ENCODE measurements at regions not wholly inside any gene's neighbourhood (a gene's known extent, or its start where the extent isn't known, plus 50 kb on each side); places are given as distances from the start of the nearest gene placed in this dataset.

DNA sequence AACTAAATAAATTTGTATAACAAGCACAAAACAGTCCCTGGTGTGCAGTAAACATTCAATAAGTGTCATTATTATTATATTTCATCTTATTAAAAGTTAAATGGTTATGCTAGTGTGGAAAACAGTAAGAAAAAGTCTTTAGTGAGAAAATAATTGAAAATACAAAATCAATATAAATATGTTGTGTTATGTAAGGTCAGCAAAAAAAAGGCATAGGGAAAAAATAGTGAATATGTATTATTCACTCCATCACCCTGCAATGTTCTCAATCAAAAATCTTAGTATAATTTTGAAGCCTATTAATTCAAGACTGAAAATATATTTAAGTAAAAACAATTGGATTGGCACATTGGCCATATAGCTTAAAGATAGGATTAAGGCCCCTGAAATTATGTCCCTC lies 63.3 kb upstream of the KCNMB2 start:
- TF ChIP-seq, protein P1, sequence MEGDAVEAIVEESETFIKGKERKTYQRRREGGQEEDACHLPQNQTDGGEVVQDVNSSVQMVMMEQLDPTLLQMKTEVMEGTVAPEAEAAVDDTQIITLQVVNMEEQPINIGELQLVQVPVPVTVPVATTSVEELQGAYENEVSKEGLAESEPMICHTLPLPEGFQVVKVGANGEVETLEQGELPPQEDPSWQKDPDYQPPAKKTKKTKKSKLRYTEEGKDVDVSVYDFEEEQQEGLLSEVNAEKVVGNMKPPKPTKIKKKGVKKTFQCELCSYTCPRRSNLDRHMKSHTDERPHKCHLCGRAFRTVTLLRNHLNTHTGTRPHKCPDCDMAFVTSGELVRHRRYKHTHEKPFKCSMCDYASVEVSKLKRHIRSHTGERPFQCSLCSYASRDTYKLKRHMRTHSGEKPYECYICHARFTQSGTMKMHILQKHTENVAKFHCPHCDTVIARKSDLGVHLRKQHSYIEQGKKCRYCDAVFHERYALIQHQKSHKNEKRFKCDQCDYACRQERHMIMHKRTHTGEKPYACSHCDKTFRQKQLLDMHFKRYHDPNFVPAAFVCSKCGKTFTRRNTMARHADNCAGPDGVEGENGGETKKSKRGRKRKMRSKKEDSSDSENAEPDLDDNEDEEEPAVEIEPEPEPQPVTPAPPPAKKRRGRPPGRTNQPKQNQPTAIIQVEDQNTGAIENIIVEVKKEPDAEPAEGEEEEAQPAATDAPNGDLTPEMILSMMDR (IDR thresholded peaks at IDR 0.05; ENCODE audit: low read depth, low read length) = no peak
- TF ChIP-seq POLR2A (IDR thresholded peaks at IDR 0.05; ENCODE audit: extremely low read depth, insufficient read length) = no peak
- TF ChIP-seq, protein P2, sequence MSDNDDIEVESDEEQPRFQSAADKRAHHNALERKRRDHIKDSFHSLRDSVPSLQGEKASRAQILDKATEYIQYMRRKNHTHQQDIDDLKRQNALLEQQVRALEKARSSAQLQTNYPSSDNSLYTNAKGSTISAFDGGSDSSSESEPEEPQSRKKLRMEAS (IDR thresholded peaks at IDR 0.05; ENCODE audit: low read depth, low read length) = no peak
